ENCODE measurements at regions not wholly inside any gene's neighbourhood (a gene's known extent, or its start where the extent isn't known, plus 50 kb on each side); places are given as distances from the start of the nearest gene placed in this dataset.
A peak's percentile ranks its signal among the peaks of the same experiment; 100 is the strongest.

DNA sequence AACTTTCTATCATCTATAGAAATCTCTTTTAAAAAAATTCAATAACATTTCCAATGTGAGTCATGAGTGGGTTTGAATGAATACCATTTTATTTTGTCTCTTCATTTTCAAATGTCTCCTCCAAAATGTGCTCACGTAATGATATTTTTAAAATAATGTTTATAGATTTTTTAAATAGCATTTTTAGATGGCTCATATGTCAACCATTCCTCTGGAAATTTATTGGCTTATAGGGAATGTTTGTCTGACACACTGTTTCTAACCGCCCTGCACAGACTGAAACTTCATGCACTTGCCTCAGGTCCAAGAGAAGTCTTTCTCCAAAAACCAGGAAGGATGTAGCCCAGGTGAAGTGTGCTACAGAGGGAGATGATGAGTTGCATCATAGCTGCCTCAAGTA, 88.8 kb upstream of the PLEKHG7 start:
- DNase-seq: no peak

DNA sequence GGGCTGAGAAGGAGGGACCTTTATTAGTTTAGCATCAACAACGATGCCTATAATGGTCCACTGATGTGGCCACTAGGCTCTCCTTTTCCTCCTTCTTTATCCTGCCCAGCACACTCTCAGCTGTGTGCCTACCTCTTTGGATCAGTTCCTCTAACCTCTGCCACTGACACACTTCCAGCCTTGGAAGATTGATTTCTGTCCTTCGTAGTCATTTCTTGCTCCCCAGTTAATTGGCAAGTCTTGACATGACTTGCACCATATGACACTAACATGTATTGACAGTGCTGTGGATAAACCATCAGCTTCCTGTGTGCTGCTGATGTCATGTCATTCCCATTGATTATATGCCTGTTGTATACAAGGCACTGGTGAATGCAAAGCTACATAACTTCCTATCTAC, 90.2 kb upstream of the PLEKHG7 start:
- DNase-seq: no peak

DNA sequence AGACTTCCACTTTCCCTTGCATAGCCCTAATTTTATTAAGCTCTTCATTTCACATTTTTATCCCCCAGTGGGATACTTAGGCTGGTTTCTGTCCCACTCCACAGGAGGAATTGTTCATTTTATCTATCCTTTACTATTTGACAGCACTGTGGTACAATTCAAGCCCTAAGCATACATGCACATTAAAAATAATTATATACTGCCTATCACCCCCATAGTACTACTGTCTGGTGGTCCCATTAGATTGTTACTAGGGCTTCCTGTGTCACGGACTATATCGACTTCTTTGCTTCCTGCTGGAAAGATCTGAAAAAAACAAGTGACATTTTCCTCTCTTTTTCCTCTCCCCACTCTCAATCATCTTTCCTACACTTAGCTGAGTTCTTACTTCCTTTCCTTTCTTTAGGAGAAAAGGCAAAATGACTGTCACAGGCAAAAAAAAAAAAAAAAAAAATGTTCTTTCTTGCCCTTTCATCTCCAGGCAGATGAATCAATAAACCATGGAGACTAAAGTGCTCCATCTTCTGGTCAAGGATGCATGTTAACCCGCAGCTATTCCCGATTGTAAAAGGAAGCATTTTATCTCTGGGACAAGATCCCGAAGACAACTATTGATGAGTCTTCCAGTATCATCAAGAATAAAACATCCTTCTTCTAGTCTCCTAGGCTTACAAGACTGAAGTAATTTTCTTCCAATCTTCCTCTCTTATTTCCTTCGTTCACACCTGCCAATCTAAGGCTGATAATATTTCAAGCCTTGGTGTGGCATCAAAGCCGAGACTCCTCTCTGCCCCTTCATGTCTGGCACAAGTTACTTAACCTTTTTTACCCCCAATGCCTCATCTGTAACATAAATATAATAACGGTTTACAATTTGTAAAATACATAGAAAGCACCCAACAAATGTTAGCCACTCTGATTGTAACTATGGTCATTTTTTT, 94.4 kb upstream of the PLEKHG7 start:
- peak; percentile 20 for DNase-seq

- no peak for DNase-seq
Observed at GRCh38 chr12:92606956-92607355, 95.8 kb upstream of the PLEKHG7 start.

DNA sequence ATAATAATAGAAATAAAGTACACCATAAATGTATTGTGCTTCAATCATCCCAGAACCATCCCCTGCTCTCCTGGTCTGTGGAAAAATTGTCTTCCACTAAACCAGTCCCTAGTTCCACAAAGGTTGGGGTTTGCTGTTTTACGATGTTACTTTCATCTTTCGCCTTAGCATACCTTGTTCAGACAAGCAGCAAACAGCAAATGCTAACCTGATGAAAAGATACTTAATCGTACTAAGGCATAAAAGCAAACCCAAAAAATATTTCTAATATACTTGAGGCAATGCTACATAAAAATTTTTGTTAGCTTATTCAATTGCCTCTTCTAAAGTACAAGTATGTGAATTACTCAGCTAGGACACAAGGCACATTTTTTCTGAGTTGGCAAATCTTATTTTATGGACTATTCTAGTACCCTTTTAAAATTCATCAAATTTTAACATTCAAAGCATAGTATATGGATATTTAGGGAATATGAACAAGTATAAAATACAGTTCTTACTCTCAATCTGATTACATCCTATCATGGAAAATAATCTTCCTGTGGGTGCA, 97.1 kb upstream of the PLEKHG7 start:
- no peak for DNase-seq

DNA sequence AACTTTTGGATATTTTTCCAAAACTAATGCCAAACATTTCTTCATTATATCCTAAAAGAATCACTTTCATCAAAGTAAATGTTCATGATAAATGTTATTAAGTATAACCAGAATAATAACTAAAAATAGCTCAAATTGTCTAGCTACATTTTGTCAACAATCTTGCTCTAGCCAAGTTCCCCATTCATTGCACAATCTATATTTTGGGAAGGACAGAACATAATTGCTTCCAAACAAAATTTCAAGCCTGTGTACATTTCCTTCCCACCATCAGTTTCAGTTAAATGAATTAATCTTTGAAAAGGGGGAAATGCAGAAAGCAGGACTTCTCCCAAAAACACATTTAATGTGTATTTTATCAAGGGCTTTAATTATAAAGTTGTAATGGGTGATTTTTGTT, 98.0 kb upstream of the PLEKHG7 start:
- DNase-seq: no peak

DNA sequence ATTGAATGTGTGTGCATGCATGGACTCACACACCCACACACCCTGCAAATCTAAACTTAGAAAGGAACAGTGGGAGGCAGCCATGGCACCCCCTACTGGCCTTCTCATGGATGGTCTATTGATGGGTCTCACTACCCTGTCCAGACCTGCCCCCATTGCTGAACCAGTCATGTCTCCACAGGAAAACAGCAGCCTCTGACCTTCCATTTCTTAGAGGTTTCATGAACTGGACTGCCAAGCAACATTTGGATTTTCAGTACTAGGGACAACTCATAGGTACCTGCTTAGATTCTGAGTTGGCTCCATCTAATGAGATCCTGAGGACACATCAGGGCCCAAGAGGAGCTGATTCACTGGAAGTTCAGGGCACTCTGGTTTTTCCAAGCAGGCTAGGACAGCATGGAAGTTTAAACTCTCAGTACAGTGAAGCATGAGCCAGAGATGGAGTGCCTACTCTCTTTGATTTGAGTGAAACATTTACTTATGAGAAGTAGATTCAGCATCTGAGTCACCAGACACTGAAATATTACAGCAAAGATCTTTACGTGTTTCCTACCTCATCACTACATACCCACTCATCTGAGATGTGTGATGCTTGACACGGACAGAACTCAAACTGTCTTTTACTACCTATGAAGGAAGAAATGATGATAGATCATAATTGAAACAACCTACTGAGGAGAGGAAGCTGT, 98.9 kb upstream of the PLEKHG7 start:
- no peak for DNase-seq

DNA sequence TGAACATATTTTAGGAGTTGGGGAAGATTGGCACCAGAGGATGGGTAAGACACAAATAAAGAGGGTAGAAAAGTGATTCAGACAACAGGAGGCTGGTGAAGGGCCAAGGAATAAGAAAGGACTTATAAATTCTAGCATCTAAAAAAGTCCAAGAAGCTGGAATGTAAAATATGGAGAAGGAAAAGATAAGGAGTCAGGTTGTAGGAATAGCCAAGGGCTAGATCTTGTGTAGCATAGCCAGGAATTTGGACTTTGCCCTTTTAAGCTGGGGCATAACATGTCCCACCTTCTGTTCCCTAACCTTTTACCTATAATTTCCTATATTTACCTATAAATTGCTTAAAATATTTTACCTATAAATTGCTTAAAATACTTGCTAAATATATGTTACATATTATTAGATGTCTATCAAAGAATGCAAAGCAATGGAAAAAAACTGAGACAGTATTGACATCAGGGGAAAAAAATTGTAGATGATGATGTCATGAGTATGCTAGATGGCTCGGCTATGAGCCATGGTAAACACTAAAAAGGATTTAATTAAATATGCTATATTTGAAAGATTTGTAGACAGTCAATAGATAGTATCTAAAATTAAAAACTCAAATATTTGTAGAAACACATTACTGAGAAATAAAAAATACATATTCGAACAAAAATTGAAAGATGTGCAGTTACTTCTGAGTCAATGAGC, 99.7 kb upstream of the PLEKHG7 start:
- DNase-seq: no peak

- DNase-seq: no peak
Observed at GRCh38 chr12:92602476-92602875, 100.3 kb upstream of the PLEKHG7 start.

GRCh38 chr12:92601680-92602079, 101.1 kb upstream of the PLEKHG7 start:
- no peak for DNase-seq

DNA sequence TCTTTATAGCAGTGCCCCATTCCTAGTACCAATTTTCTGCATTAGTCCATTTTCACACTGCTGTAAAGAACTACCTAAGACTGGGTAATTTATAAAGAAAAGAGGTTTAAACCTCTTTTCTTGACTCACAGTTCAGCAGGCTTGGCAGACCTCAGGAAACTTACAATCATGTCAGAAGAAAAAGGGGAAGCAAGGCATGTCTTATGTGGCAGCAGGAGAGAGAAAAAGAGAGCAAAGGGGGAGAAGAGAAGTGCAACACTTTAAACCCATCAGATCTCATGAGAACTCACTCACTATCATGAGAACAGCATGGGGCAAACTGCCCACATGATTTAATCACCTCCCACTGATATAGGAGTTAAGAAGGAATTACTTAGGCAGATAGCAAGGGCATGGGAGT, 101.6 kb upstream of the PLEKHG7 start:
- DNase-seq: no peak

- no peak for DNase-seq
Observed at GRCh38 chr12:92600052-92600451, 102.7 kb upstream of the PLEKHG7 start.

DNA sequence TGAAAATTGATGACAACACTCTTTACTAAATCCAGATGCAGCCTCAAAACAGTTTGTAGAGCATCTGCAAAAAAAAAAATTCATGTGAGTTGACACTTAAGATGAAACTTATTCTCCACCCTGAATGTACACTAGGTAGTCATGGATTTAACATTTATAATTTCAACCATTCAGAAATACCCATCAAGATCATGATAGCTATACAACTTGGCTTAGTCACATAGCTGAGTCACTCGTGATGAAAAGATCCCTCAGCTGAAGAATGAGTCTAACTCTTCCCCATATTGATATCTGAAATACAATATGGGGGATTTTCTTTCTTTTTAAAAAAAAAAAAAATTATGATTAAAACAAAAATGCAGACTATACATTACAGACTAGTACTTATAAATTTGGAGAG, 104.8 kb upstream of the PLEKHG7 start:
- DNase-seq: no peak

- no peak for DNase-seq
Observed at GRCh38 chr12:92597118-92597517, 105.7 kb upstream of the PLEKHG7 start.

DNA sequence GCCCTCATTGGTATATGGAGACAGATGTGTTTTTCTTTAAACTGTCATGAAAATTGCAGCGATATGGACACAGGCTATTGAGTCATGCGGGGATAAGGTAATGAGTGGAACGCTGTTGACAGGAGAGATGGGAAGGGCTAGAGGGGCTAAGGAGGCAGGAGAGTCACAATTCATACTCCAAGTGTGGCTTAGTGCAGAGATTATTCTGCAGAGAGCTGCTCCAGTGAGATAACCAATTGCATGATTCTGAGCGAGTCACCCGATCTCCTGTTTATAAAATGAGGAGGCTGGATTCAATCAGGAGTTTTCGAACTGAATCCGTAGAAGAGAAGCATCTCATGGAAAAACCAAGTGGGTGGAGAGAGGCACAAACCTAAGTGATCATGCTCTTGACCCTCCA, 106.4 kb upstream of the PLEKHG7 start:
- no peak for DNase-seq

DNA sequence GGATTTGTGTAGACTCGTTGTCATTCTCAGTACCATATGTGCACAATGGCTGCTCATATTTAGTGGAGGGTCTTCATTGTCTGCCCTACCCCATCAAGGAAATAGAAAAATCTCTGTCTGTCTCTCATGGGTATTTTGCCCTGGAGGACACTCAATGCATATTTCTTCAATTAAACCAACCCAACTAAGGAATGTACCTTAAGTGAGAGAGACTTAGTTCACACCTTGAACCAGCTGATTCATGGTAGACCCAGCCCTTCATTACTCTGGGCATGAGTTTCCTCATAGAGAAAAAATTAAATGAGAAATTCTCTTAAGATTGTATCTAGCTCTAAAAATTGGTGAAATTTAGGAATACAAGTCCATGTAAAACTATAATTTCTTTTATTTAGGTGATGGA, 107.1 kb upstream of the PLEKHG7 start:
- DNase-seq: no peak

DNA sequence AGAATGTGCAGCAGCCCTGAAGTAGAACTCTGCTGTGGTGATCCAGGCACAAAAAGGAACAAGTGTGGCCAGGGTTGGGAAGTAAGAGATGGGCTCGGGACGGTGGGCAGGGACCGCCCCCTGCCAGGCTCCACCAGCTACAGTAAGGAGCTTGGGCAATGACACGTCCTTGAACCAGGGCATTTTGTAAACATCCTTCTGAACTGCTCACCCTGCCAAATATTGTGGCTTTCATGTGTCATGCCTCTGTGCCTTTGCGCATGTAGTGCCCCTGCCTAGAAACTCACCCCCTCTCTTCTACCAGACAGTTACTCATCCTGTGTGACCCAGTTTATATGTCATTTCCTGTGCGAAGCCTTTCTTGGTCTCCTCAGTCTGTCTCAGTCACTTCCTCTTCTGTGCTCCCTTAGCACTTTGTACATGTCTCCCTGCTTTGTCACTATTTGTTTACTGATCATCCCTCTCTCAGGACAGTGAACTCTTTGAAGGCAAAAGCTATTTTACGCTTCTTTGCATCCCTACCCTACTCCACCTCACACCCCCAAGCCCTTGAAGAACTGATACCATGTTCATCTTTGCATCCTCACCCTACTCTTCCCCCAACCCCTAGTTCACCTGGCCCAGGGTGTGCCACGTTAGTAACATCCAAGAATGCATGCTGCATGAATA, 108.9 kb upstream of the PLEKHG7 start:
- DNase-seq: no peak

- DNase-seq: no peak
Observed at GRCh38 chr12:92585115-92585727, 117.6 kb upstream of the PLEKHG7 start.

- DNase-seq: no peak
Observed at GRCh38 chr12:92583910-92584309, 118.9 kb upstream of the PLEKHG7 start.

- no peak for DNase-seq
Observed at GRCh38 chr12:92582893-92583292, 119.9 kb upstream of the PLEKHG7 start.

- peak; percentile 84 for DNase-seq
Observed at GRCh38 chr12:92582475-92582874, 120.3 kb upstream of the PLEKHG7 start.

DNA sequence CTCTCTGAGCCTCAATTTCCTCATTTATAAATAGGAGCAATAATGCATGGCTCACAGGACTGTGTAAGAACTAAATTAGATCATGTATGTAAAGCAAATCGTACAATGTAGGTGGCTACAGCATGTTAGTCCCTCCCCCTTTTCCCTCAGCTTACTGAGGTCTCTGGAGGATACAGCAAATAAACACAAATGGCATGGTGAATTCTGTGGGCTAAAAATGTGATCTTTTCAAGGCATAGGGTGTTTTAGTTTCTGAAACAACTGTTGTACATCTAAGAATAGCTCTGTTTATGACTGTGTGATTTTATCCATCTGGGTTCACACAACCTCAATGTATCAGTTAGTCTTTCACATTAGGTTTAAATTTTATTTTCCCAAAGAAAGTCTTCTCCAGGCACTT, 121.2 kb upstream of the PLEKHG7 start:
- DNase-seq: no peak

Data from NCI-H1092 treated with DMSO at 0.1 percent for 48 hours (cell line).